NT2/D1 (cell line): ENCODE measurements at regions not wholly inside any gene's neighbourhood (a gene's known extent, or its start where the extent isn't known, plus 50 kb on each side); places are given as distances from the start of the nearest gene placed in this dataset.

ENCODE experiments used
- DNase-seq: peaks from one replicate; pipeline ENCODE4 v3.0.0-alpha.2; 2011; ENCODE audit warnings: low read depth, low spot score
- H3K27me3 ChIP-seq: 2 replicates; pipeline ENCODE4 v1.6.0; 2011; ENCODE audit warnings: mild to moderate bottlenecking; ENCODE audit not compliant: insufficient read length, insufficient read depth
- H3K36me3 ChIP-seq: 2 replicates; pipeline ENCODE4 v1.6.1; 2011; ENCODE audit warnings: mild to moderate bottlenecking, low read length, mixed read lengths; ENCODE audit not compliant: insufficient read depth, insufficient read length
- H3K4me1 ChIP-seq: 2 replicates; pipeline ENCODE4 v1.5.1; 2011; ENCODE audit not compliant: insufficient read depth, insufficient read length
- H3K4me3 ChIP-seq: 2 replicates; pipeline ENCODE4 v1.5.1; 2011; ENCODE audit warnings: low read depth; ENCODE audit not compliant: insufficient read length
- H3K9ac ChIP-seq: 2 replicates; pipeline ENCODE4 v1.6.0; 2011; ENCODE audit warnings: low read depth; ENCODE audit not compliant: insufficient read length
- H3K9me3 ChIP-seq: 2 replicates; pipeline ENCODE4 v1.5.1; 2011; ENCODE audit warnings: mild to moderate bottlenecking, low read length; ENCODE audit not compliant: insufficient read depth
- SUZ12 ChIP-seq: IDR thresholded peaks from 2 replicates; pipeline ENCODE4 v1.6.1; 2011; ENCODE audit not compliant: insufficient read length, insufficient read depth; ENCODE audit errors: extremely low read depth
- YY1 ChIP-seq: IDR thresholded peaks from 2 replicates; pipeline ENCODE4 v1.6.1; 2011; ENCODE audit not compliant: insufficient read length, insufficient read depth
- ZNF274 ChIP-seq: IDR thresholded peaks from 2 replicates; pipeline ENCODE4 v1.6.1; 2011; ENCODE audit warnings: mild to moderate bottlenecking, low read depth, low read length

DNA sequence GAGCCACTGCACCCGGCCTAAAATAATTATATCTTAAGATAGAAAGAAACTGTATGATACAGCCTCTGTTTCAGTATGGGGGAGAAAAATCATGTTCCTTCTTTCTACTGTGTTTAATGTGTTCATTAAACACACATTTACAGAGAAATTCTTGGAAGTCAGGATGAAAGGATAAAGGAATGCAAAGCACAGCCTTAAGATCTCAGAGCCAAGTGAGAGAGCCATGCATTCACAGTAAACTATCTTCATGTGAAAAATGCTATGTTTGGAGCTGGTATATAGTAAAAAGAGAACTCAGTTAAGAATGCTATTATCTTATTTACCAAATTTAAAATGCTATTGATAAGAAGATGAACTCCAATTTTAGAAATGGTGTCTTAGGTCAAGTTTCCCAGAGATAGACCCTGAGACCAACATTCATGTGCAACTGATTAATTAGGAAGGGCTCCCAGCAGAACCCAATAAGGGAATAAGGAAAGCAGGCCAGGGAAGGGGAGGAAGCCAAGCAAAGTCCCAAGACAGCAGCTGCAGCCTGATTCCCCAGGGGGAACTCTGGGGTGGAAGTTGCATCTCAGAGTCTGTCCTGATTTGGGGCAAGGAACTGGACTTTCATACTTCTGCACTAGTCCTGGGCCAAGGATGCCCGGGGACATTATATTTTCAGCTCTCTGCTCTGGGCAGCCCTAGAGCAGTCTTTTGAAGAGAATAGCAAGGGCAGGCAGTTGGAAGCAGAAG, 130.0 kb upstream of the ZNF648 start:
- Histone ChIP-seq H3K9ac (no peak overlapping the region), H3K4me1 (peaks cover 4% of the 10 kb centered on the region), H3K9me3 (peaks cover 8% of the 10 kb centered on the region; the same call in 1 of the 2 replicates), H3K27me3 (no peaks in the 10 kb centered on the region), H3K4me3 (no peak overlapping the region), H3K36me3 (no peaks in the 10 kb centered on the region)
- no peak for TF ChIP-seq YY1
- no peak for TF ChIP-seq SUZ12
- no peak for TF ChIP-seq ZNF274
- no peak for DNase-seq

DNA sequence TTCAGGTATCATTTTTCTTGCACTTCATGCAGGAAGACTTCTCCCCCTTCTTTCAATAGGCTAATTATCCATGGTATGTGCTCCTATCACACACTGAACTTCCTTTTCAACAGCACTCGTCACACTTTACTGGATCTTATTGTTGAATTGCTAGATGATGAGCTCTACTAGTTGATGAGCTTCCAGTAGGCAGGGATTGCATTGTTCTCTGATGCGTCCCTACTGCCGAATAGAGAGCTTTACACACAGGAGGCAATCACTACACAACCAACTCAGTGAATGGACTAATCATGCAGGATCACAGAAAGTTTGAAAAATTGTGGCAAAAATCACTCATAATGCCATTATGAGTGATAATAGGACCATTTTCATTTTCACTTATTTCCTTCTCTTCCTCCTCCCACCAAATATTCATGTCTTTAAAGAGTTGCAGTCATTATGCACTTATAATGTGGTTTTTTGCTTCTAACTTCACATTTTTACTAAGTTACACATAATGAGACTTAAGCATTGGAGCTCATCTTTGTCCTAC, 128.1 kb upstream of the ZNF648 start:
- Histone ChIP-seq H3K27me3 (no peaks in the 10 kb centered on the region), H3K36me3 (no peaks in the 10 kb centered on the region), H3K9ac (no peak overlapping the region), H3K4me1 (peaks cover 4% of the 10 kb centered on the region), H3K4me3 (no peak overlapping the region), H3K9me3 (no peaks in the 10 kb centered on the region)
- no peak for DNase-seq
- no peak for TF ChIP-seq ZNF274
- TF ChIP-seq SUZ12, result no peak
- TF ChIP-seq YY1, result no peak

DNA sequence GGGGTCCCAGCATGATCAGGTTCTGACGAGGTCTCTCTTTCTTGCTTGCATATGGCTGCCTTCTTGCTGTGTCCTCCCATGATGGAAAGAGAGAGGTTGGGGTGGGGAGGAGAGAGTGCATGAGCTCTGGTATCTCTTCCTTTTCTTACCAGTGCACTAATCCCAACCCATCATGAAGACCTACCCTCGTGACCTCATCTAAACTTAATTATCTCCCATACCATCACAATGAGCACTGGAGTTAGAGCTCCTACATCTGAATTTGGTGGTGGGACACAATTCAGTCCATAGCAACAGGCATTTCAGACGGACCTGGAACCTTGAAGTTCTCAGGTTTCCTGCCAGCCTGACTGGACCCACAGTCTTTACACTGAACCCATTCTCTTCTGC, 125.2 kb upstream of the ZNF648 start:
- H3K9ac ChIP-seq, result no peak overlapping the region
- H3K36me3 ChIP-seq, result no peaks in the 10 kb centered on the region
- no peak for DNase-seq
- no peaks in the 10 kb centered on the region for H3K27me3 ChIP-seq
- no peaks in the 10 kb centered on the region for H3K9me3 ChIP-seq
- TF ChIP-seq YY1 (no peak), ZNF274 (no peak), SUZ12 (no peak)
- peaks cover 4% of the 10 kb centered on the region for H3K4me1 ChIP-seq
- no peak overlapping the region for H3K4me3 ChIP-seq

DNA sequence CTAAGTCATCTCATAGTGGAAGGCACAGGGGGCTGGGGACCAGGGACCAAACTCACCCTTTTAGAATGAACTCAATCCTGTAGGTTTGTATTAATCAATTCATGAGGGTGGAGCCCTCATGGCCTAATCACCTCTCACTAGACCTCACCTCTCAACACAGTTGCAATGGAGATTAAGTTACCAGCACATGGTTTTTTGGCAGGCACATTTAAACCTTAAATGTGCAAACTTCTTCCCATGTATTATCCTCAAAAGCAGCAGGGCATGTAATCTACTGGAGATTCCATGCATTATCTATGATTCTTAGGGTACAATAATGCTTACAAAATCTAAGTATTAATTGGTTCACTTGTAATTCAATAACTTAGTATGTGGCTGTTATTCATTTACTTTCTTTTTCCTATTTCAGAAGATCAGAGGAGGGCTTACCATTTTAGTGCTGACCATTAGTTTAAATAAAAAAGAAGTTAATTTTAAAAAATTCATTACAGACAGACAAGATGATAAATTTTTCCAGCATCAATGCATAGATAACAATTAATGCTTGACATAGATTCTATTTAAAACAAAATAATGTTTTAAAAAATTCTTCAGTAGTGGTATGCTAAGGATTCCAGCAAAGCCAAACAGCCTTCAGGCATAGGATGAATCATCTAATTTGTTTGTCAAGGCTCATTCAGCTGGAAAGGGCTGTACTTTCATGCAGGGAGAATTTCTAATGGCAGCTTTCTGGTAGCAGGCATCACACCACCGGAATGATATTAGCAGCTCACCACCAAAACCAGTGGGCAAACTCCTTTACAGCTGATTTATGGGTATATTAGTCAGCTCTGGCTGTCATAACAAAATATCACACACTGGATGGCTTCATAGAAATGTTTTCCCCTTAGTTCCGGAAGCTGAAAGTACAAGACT, 124.6 kb upstream of the ZNF648 start:
- Histone ChIP-seq H3K4me3 (no peak overlapping the region), H3K9ac (no peak overlapping the region), H3K27me3 (no peaks in the 10 kb centered on the region), H3K4me1 (peaks cover 4% of the 10 kb centered on the region), H3K9me3 (no peaks in the 10 kb centered on the region), H3K36me3 (no peaks in the 10 kb centered on the region)
- DNase-seq, result peak; percentile 56
- TF ChIP-seq ZNF274 (no peak), SUZ12 (no peak), YY1 (no peak)

DNA sequence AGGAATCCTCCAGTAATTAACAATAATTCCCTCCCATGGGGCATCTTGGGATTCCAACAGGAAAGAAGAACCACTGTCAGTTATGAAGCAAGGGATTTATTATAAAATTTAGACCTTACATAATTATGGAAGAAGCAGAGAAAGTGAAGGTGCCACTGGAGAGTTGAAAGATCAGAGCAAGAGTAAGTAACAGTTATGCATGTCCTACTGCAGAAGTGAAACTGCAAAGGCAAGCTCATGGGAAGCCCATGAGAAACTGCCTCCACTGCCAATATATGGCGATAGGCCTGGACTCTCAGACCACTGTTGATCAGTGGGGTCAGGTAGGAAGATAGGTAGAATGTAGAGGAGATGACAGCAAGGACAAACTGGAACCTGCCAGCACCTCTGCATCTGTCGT, 123.6 kb upstream of the ZNF648 start:
- H3K9ac ChIP-seq, result no peak overlapping the region
- no peaks in the 10 kb centered on the region for H3K36me3 ChIP-seq
- TF ChIP-seq ZNF274 (no peak), SUZ12 (no peak), YY1 (no peak)
- H3K4me3 ChIP-seq, result no peak overlapping the region
- no peaks in the 10 kb centered on the region for H3K9me3 ChIP-seq
- H3K27me3 ChIP-seq, result no peaks in the 10 kb centered on the region
- peaks cover 4% of the 10 kb centered on the region for H3K4me1 ChIP-seq
- no peak for DNase-seq

DNA sequence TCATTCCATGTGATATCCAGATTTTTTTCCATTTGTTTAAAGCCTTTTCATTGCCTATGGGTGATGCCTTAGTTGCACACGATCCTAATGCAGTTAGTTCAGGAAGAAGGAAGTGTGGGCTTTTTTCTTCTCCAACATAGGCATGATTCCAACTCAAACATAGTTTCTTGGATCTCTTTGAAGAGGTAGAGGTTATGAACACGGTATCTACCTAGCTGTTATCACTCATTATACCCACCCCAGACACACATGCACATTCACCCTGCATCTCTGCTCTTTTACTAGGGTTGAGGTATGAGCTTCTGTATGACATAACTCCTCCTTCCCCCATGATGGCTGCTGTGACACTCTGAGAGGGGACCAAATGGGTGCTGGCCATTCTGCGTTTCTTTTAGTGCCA, 122.1 kb upstream of the ZNF648 start:
- Histone ChIP-seq H3K9ac (no peak overlapping the region), H3K36me3 (no peaks in the 10 kb centered on the region), H3K27me3 (no peaks in the 10 kb centered on the region), H3K9me3 (no peaks in the 10 kb centered on the region), H3K4me1 (peaks cover 4% of the 10 kb centered on the region), H3K4me3 (no peak overlapping the region)
- TF ChIP-seq YY1, result no peak
- TF ChIP-seq SUZ12, result no peak
- TF ChIP-seq ZNF274, result no peak
- DNase-seq, result no peak

DNA sequence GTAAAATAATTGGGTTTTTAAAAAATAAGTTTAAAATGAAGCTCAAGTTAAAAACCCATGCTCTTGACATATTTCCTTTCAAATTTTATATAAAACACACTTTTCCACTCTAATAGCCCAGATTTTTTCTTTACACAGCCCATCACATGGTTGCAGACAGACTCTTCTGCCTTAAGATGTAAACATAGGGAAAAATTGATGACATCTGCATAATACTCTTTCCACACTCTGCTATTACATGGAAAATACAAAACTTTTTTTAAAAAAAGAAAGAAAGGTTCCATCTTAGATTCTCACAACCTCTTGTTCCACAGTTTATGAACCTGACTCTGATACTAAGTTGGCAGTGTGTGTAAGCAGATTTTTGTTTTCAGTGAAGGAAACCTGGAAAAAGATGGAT, 120.8 kb upstream of the ZNF648 start:
- Histone ChIP-seq H3K9me3 (no peaks in the 10 kb centered on the region), H3K27me3 (no peaks in the 10 kb centered on the region), H3K4me1 (peaks cover 4% of the 10 kb centered on the region), H3K9ac (no peak overlapping the region), H3K36me3 (no peaks in the 10 kb centered on the region), H3K4me3 (no peak overlapping the region)
- TF ChIP-seq YY1 (no peak), SUZ12 (no peak), ZNF274 (no peak)
- DNase-seq, result no peak
